Fibroblast of mammary gland (primary cell): ENCODE measurements at regions not wholly inside any gene's neighbourhood (a gene's known extent, or its start where the extent isn't known, plus 50 kb on each side); places are given as distances from the start of the nearest gene placed in this dataset.

Source experiments
- DNase-seq: peaks from one replicate; pipeline ENCODE4 v3.0.0-alpha.2; 2010; ENCODE audit warnings: low read depth
- H3K4me3 ChIP-seq: 2 replicates; pipeline ENCODE4 v1.5.1; 2011; ENCODE audit warnings: low read depth, mild to moderate bottlenecking, low read length, moderate library complexity; ENCODE audit not compliant: control insufficient read depth
- CTCF ChIP-seq: conservative IDR thresholded peaks from 2 replicates; pipeline ENCODE4 v1.5.1; 2011; ENCODE audit warnings: low read depth, low read length, inconsistent platforms; ENCODE audit not compliant: control insufficient read depth, insufficient read depth

- no peak for DNase-seq
- H3K4me3 ChIP-seq: no peak overlapping the region
- TF ChIP-seq CTCF: no peak
Measured at GRCh38 chr4:45550766-45551366, 573.0 kb downstream of the GABRG1 start.

GRCh38 chr4:45539142-45539814, 584.6 kb downstream of the GABRG1 start:
- DNase-seq: no peak
- TF ChIP-seq CTCF: no peak
- no peak overlapping the region for H3K4me3 ChIP-seq

- TF ChIP-seq CTCF: no peak
Measured at GRCh38 chr4:45530498-45530897, 593.4 kb downstream of the GABRG1 start.

GRCh38 chr4:45527160-45527559, 596.7 kb downstream of the GABRG1 start:
- no peak overlapping the region for H3K4me3 ChIP-seq
- DNase-seq: no peak
- TF ChIP-seq CTCF: no peak

More at GRCh38 chr4:45530498-45530897, 593.4 kb downstream of the GABRG1 start:
- H3K4me3 ChIP-seq: no peak overlapping the region
- no peak for DNase-seq

DNA sequence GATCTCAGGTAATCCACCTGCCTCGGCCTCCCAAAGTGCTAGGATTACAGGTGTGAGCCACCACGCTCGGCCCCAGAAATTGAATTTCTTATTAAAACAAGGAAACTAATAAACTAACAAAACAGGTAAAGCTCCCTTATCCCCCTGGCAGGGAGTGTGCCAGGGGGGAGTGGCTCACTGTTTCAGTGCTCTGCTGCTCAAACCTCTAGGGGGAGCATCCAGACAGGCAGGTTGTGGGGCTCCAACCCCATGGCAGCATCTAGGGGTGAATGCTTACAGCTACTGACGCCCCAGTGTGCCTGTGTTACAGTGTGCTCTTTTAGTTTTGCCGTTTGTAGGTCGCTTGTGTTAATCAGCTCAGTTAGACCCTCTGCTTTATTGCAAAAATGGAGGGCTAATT, 605.0 kb downstream of the GABRG1 start:
- TF ChIP-seq CTCF: no peak
- H3K4me3 ChIP-seq: no peak overlapping the region
- no peak for DNase-seq

- TF ChIP-seq CTCF: no peak
- no peak for DNase-seq
- no peak overlapping the region for H3K4me3 ChIP-seq
Measured at GRCh38 chr4:45502471-45502870, 621.4 kb downstream of the GABRG1 start.
